A673 (cell line): ENCODE measurements at regions not wholly inside any gene's neighbourhood (a gene's known extent, or its start where the extent isn't known, plus 50 kb on each side); places are given as distances from the start of the nearest gene placed in this dataset.

Source experiments
- EZH2 ChIP-seq: fragments of 200-600 bp; sonication (generic); IDR thresholded peaks from 2 replicates; pipeline ENCODE4 v1.6.1; 2017; ENCODE audit warnings: borderline replicate concordance, low read depth, mild to moderate bottlenecking, mixed read lengths, antibody characterized with exemption, low read length; ENCODE audit not compliant: poor library complexity, severe bottlenecking
- TF ChIP-seq, protein P1 (sequence below): fragments of 300-800, 200-600 bp; sonication (generic); conservative IDR thresholded peaks from 2 replicates; pipeline ENCODE4 v1.5.1; 2017; ENCODE audit warnings: low read depth, mild to moderate bottlenecking, antibody characterized with exemption, low read length, moderate library complexity, mixed read lengths

DNA sequence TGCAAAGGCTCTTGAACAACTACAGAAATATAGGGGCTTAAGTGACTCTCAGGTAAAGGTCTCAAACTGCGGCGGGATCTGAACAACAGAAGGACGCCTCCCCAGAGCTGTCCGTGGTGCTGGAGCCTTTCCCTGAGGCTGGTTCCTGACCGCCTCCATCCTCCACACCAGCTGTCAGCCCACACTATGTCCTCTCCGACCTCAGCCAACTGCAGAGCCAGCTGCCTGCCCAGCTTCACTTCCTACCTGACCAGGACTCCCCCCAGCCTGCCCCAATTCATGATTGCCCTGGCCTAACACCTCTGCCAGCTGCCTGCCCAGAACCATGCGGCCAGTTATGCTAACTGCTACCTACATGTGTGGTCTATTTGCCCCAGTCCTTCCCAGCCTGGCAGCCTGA, 63.6 kb upstream of the ZC3H12A start:
- TF ChIP-seq, protein P1, sequence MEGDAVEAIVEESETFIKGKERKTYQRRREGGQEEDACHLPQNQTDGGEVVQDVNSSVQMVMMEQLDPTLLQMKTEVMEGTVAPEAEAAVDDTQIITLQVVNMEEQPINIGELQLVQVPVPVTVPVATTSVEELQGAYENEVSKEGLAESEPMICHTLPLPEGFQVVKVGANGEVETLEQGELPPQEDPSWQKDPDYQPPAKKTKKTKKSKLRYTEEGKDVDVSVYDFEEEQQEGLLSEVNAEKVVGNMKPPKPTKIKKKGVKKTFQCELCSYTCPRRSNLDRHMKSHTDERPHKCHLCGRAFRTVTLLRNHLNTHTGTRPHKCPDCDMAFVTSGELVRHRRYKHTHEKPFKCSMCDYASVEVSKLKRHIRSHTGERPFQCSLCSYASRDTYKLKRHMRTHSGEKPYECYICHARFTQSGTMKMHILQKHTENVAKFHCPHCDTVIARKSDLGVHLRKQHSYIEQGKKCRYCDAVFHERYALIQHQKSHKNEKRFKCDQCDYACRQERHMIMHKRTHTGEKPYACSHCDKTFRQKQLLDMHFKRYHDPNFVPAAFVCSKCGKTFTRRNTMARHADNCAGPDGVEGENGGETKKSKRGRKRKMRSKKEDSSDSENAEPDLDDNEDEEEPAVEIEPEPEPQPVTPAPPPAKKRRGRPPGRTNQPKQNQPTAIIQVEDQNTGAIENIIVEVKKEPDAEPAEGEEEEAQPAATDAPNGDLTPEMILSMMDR: no peak
- no peak for TF ChIP-seq EZH2
